ENCODE measurements at regions not wholly inside any gene's neighbourhood (a gene's known extent, or its start where the extent isn't known, plus 50 kb on each side); places are given as distances from the start of the nearest gene placed in this dataset.

DNA sequence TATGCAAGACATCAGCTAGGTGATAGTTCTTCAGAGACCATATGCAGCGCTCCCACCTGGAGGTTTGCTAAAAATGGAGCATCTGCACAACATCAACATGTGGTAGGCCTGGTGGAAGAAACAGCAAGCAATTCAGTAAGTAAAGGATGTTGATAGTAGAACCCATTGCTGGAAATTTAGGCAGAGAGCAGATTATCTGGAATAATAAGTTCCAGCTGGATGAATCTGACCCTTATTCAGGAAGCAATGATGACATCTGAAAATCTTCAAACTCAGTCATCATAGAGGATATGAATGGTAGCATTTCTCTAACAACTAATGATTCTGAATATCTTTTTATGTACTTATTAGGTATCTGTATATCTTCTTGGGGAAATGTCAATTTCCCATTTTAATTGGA lies 225.2 kb upstream of the ANO3 start:
- no peak overlapping the region for H3K27ac ChIP-seq
- in situ Hi-C loops (cut with HindIII; ENCODE audit: low pct_ligation_motif_present, low sequenced_read_pairs) = no loop called here
- TF ChIP-seq, protein P1, sequence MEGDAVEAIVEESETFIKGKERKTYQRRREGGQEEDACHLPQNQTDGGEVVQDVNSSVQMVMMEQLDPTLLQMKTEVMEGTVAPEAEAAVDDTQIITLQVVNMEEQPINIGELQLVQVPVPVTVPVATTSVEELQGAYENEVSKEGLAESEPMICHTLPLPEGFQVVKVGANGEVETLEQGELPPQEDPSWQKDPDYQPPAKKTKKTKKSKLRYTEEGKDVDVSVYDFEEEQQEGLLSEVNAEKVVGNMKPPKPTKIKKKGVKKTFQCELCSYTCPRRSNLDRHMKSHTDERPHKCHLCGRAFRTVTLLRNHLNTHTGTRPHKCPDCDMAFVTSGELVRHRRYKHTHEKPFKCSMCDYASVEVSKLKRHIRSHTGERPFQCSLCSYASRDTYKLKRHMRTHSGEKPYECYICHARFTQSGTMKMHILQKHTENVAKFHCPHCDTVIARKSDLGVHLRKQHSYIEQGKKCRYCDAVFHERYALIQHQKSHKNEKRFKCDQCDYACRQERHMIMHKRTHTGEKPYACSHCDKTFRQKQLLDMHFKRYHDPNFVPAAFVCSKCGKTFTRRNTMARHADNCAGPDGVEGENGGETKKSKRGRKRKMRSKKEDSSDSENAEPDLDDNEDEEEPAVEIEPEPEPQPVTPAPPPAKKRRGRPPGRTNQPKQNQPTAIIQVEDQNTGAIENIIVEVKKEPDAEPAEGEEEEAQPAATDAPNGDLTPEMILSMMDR (IDR thresholded peaks at IDR 0.05; ENCODE audit: low read depth, low read length, missing control alignments) = no peak
- no peak overlapping the region for H3K4me3 ChIP-seq (ENCODE audit: low read depth, low read length)
- H3K36me3 ChIP-seq (replicated peaks) = no peaks in the 10 kb centered on the region
- H3K27me3 ChIP-seq (replicated peaks) = no peaks in the 10 kb centered on the region
- no peak for DNase-seq

GRCh38 chr11:26109658-26110368 lies 222.1 kb upstream of the ANO3 start:
- no peaks in the 10 kb centered on the region for H3K36me3 ChIP-seq (replicated peaks)
- no peak overlapping the region for H3K27ac ChIP-seq
- no peak for DNase-seq
- in situ Hi-C loops (cut with HindIII; ENCODE audit: low pct_ligation_motif_present, low sequenced_read_pairs) = no loop called here
- no peak overlapping the region for H3K4me3 ChIP-seq (ENCODE audit: low read depth, low read length)
- TF ChIP-seq, protein P1 (IDR thresholded peaks at IDR 0.05; ENCODE audit: low read depth, low read length, missing control alignments) = no peak
- H3K27me3 ChIP-seq (replicated peaks) = no peaks in the 10 kb centered on the region

DNA sequence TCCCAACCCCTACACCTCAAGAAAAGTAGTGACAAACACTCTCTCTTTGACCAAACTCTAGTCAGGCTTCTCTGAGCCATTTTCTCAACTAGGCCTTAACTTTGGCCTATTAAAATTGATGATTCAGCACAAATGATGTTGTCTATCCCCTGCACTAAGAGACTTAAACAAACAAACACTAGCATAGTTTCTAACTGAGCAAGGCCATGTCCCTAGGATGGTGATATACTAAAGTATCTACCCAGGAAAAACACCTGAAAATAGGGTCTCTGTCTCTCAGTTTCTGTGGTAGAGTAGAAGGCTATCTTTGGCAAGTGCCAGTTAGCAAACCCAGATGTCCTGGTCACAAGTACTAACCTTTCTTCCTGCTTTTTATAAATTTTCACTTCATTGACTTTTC lies 219.7 kb upstream of the ANO3 start:
- in situ Hi-C loops (cut with HindIII; ENCODE audit: low pct_ligation_motif_present, low sequenced_read_pairs) = no loop called here
- H3K27ac ChIP-seq = no peak overlapping the region
- no peaks in the 10 kb centered on the region for H3K27me3 ChIP-seq (replicated peaks)
- TF ChIP-seq, protein P1 (IDR thresholded peaks at IDR 0.05; ENCODE audit: low read depth, low read length, missing control alignments) = no peak
- no peak for DNase-seq
- H3K36me3 ChIP-seq (replicated peaks) = no peaks in the 10 kb centered on the region
- H3K4me3 ChIP-seq (ENCODE audit: low read depth, low read length) = no peak overlapping the region

DNA sequence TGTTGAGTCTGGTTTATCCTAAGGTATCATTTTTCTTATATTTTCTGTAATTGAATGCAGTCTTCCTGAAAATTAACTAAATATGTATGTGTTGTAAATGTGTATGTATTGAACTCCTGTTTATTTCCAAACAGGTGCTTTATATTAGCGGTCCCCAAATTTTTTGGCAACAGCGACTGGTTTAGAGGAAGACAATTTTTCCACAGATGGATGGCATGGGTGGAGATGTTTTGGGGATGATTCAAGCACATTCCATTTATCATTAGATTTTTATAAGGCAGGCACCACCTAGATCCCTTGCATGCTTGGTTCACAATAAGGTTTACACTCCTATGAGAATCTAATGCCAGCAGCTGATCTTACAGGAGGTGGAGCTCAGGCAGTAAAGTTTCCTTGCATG lies 210.5 kb upstream of the ANO3 start:
- no peak overlapping the region for H3K4me3 ChIP-seq (ENCODE audit: low read depth, low read length)
- no peak overlapping the region for H3K27ac ChIP-seq
- no peak for DNase-seq
- TF ChIP-seq, protein P1 (IDR thresholded peaks at IDR 0.05; ENCODE audit: low read depth, low read length, missing control alignments) = no peak
- in situ Hi-C loops (cut with HindIII; ENCODE audit: low pct_ligation_motif_present, low sequenced_read_pairs) = no loop called here
- H3K27me3 ChIP-seq (replicated peaks) = no peaks in the 10 kb centered on the region
- no peaks in the 10 kb centered on the region for H3K36me3 ChIP-seq (replicated peaks)

- in situ Hi-C loops (cut with HindIII; ENCODE audit: low pct_ligation_motif_present, low sequenced_read_pairs) = no loop called here
- TF ChIP-seq, protein P1 (IDR thresholded peaks at IDR 0.05; ENCODE audit: low read depth, low read length, missing control alignments) = no peak
- no peak for DNase-seq
- Histone ChIP-seq H3K27ac (no peak overlapping the region), H3K4me3 (ENCODE audit: low read depth, low read length) (no peak overlapping the region), H3K27me3 (replicated peaks) (no peaks in the 10 kb centered on the region), H3K36me3 (replicated peaks) (no peaks in the 10 kb centered on the region)
Observed at GRCh38 chr11:26126741-26127140, 205.2 kb upstream of the ANO3 start.

DNA sequence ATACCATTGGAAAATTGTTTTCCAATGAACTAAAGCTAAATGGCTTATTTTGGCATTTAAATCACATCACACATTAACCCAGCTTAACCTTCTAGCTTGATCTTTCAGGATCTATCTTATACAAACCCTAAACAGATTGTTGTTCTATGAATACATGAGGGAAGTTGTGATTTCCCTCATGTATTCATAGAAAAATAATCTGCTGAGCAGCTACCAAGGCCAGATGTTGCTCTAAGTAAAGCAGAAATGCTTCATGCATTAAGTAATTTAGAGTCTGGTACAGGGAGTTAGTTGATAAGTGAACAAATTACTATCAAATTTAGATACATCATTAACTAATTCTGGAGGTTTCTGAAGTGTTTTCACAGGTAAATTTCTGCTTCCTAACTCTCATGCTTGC lies 204.6 kb upstream of the ANO3 start:
- H3K36me3 ChIP-seq (replicated peaks) = no peaks in the 10 kb centered on the region
- H3K4me3 ChIP-seq (ENCODE audit: low read depth, low read length) = no peak overlapping the region
- in situ Hi-C loops (cut with HindIII; ENCODE audit: low pct_ligation_motif_present, low sequenced_read_pairs) = no loop called here
- no peaks in the 10 kb centered on the region for H3K27me3 ChIP-seq (replicated peaks)
- no peak overlapping the region for H3K27ac ChIP-seq
- TF ChIP-seq, protein P1 (IDR thresholded peaks at IDR 0.05; ENCODE audit: low read depth, low read length, missing control alignments) = no peak
- no peak for DNase-seq

All from brain microvascular endothelial cell (primary cell).